Prostate gland (tissue), 2 donors: ENCODE measurements at regions not wholly inside any gene's neighbourhood (a gene's known extent, or its start where the extent isn't known, plus 50 kb on each side); places are given as distances from the start of the nearest gene placed in this dataset.

Experiments
- CTCF ChIP-seq, 4 experiments: fragments of 200-600 bp in 2 of 4; fragments of 450-650 bp in 2 of 4; sonication (generic) in 2 of 4; IDR thresholded peaks; 1 replicate in 3 of 4; 2 replicates in 1 of 4; pipeline ENCODE4 v1.5.1; 2016 to 2019; ENCODE audit warnings: antibody characterized with exemption in 4 of 4, mild to moderate bottlenecking in 2 of 4, moderate library complexity in 2 of 4
- POLR2A ChIP-seq: fragments of 450-650 bp; IDR thresholded peaks from one replicate; pipeline ENCODE4 v1.6.1; 2016; ENCODE audit warnings: antibody characterized with exemption, mild to moderate bottlenecking
- POLR2AphosphoS5 ChIP-seq: sonication (generic); formaldehyde crosslinking; IDR thresholded peaks from one replicate; pipeline ENCODE4 v1.6.1; 2017; ENCODE audit warnings: antibody characterized with exemption

- TF ChIP-seq CTCF (IDR thresholded peaks at IDR 0.05) (no peak), POLR2A (no peak), POLR2AphosphoS5 (no peak)
Observed at GRCh38 chr9:11542781-11543180, 930.0 kb upstream of the PTPRD start.
